GM21367 (cell line): ENCODE measurements at regions not wholly inside any gene's neighbourhood (a gene's known extent, or its start where the extent isn't known, plus 50 kb on each side); places are given as distances from the start of the nearest gene placed in this dataset.
"Not testable (repeated sequence)": the region's sequence is repeated elsewhere in the genome, so short reads cannot be mapped to it uniquely, and the experiment has no call there.

Experiments
- ATAC-seq: cut with Tn5 transposase; IDR thresholded peaks from one replicate; pipeline ENCODE4 v1.9.1; 2021; ENCODE audit not compliant: unreplicated experiment

- no peak for ATAC-seq
Observed at GRCh38 chr9:40909821-40910220, 218.7 kb downstream of the FOXD4L6 start.

- ATAC-seq, result not testable (repeated sequence)
Observed at GRCh38 chr9:40909111-40909510, 219.4 kb downstream of the FOXD4L6 start.

- ATAC-seq, result no peak
Observed at GRCh38 chr9:40907657-40908624, 220.5 kb downstream of the FOXD4L6 start.

DNA sequence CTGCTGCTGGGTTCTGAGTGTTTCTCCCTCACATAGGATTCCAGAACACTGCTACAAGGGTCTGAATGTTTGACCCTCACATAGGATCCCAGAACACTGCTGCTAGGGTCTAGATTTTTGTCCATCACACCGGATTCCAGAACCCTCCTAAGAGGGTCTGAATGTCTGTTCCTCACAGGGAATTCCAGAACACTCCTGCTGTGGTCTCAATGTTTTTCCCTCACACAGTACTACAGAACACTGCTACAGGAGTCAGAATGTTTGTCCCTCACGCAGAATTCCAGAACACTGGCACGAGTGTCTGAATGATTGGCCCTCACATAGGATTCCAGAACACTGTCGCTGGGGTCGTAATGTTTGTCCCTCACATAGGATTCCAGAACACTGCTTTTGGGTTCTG is 221.6 kb downstream of the FOXD4L6 start:
- ATAC-seq, result not testable (repeated sequence)

GRCh38 chr9:40892315-40892714 is 236.2 kb downstream of the FOXD4L6 start:
- ATAC-seq, result not testable (repeated sequence)

GRCh38 chr9:40885858-40886257 is 242.6 kb downstream of the FOXD4L6 start:
- not testable (repeated sequence) for ATAC-seq

DNA sequence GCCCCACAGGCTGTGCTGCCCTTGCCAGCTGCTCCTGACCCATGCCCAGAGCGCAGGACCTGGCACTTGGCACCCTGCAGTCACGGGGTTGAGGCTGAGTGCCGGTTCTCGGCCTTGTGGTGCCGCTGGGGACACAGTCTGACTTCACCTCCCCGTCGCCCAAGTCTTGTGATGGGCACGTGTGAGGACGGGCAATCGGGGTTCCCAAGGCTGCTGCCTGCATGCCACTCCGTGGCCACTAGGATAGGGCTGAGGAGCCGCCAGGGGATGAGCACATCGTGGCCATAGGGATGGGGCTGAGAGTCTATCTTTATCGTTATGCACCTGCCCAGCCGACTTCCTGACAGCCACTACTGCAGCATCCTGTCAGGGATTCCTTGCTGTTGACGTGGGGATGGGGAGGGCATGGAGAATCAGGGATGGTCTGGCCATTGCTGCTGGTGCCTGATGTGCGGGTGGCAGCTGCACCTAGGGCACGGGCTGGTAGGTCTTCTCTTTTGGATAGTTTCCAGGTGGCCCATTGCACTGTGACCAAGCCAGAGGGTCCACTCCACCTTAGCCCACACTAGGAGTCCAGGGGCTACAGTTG is 243.5 kb downstream of the FOXD4L6 start:
- not testable (repeated sequence) for ATAC-seq

DNA sequence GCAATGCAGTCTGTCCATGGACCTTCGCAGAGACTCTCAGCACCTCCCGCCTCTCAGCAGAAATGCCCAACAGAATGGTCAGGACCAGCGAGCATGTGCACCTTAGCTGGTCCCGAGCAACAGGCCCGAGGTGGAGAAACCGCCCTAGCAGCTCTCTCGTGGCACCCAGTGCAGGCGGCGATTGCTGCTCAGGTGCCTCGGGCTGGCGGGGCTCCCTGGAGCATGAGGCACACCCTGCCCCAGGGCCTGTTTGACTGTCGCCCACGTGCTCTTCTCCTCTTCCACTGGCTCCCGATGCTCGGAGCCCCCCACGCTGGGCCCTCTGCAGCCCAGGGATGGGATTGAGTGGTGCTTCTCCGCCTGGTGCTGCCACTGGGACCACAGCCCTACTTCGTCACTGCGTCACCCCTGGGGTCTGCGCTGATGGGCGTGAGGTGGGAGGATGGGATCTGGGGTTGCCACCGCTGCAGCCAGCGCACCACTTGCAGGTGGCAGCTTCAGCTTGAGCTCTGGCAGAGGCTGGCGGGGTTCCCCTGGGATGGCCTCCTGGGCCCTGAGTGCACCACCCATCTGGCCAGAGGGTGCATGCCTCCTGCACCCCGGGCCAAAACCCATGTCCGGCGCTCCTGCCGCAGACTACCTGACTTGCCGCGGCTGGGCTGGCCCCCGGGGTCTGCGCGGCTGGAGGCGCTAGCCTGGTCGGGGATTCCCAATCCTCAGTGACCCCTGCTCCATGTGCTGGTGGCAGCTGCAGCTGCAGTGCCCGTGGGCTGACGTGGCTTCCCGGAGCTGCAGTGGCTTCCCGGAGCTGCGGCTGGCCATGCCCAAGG is 244.2 kb downstream of the FOXD4L6 start:
- ATAC-seq, result no peak

DNA sequence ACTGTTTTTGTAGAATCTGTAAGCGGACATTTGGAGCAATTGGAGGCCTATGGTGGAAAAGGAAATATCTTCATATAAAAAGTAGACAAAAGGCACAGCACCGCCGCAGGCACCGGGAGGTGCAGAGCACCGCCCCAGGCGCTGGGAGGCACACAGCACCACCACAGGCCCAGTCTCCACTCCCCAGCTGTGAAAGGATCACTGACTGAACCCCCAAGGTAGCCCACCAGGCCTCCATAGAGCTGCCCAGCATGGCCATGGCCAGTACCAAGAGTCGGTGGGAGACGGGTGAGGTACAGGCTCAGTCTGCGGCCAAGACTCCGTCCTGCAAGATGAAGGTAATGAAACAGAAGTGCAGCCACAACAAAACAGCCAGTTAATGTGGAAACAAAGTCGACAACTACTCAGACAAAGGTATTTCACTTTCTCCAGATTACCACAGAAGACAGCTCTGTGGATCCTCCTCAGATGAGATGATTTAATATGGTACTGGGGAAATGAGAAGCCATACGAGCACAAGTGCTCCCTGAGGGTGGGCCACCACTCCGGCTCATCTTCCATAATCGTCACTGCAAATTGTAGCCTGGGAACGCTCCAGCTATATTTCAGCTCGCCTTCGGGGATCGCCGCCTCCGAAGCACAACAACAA is 244.9 kb downstream of the FOXD4L6 start:
- ATAC-seq, result not testable (repeated sequence)

DNA sequence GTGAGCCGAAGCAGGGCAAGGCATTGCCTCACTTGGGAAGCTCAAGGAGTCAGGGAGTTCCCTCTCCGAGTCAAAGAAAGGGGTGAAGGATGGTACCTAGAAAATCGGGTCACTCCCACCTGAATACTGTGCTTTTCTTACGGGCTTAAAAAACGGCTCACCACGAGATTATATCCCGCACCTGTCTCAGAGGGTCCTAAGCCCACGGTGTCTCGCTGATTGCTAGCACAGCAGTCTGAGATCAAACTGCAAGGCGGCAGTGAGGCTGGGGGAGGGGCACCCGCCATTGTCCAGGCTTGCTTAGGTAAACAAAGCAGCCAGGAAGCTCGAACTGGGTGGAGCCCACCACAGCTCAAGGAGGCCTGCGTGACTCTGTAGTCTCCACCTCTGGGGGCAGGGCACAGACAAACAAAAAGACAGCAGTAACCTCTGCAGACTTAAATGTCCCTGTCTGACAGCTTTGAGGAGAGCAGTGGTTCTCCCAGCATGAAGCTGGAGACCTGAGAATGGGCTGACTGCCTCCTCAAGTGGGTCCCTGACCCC is 254.7 kb downstream of the FOXD4L6 start:
- not testable (repeated sequence) for ATAC-seq

- ATAC-seq, result not testable (repeated sequence)
Observed at GRCh38 chr9:40868437-40868836, 260.0 kb downstream of the FOXD4L6 start.
